SK-N-MC (cell line): ENCODE measurements at regions not wholly inside any gene's neighbourhood (a gene's known extent, or its start where the extent isn't known, plus 50 kb on each side); places are given as distances from the start of the nearest gene placed in this dataset.

Experiments
- DNase-seq: peaks from one replicate; pipeline ENCODE4 v3.0.0-alpha.2; 2011; ENCODE audit warnings: low read depth, low spot score
- H3K27ac ChIP-seq: fragments of 200-600 bp; sonication (generic); 2 replicates; pipeline ENCODE4 v1.5.1; 2016; ENCODE audit warnings: mixed run types
- H3K36me3 ChIP-seq: fragments of 200-600 bp; sonication (generic); 2 replicates; pipeline ENCODE4 v1.6.1; 2017; ENCODE audit warnings: antibody characterized with exemption, low read length, mixed read lengths; ENCODE audit not compliant: insufficient read depth
- H3K4me3 ChIP-seq: fragments of 200-600 bp; sonication (generic); 2 replicates; pipeline ENCODE4 v1.5.1; 2016
- H3K9ac ChIP-seq: fragments of 200-600 bp; sonication (generic); 2 replicates; pipeline ENCODE4 v1.8.0; 2017; ENCODE audit warnings: mixed run types, mixed read lengths; ENCODE audit not compliant: insufficient read length
- H3K9me3 ChIP-seq: fragments of 200-600 bp; sonication (generic); 2 replicates; pipeline ENCODE4 v1.6.1; 2017; ENCODE audit warnings: low read depth, mild to moderate bottlenecking, antibody characterized with exemption, low read length, moderate library complexity, mixed read lengths
- EZH2 ChIP-seq: fragments of 200-600 bp; sonication (generic); IDR thresholded peaks from one replicate; pipeline ENCODE4 v1.6.1; 2017; ENCODE audit warnings: antibody characterized with exemption
- FOXP2 ChIP-seq: optimal IDR thresholded peaks from 2 replicates; pipeline ENCODE3; 2011; ENCODE audit warnings: mild to moderate bottlenecking, moderate library complexity; ENCODE audit not compliant: insufficient read depth; ENCODE audit errors: extremely low read length, control extremely low read depth
- POLR2AphosphoS5 ChIP-seq: IDR thresholded peaks from 2 replicates; pipeline ENCODE4 v1.6.1; 2012; ENCODE audit warnings: mild to moderate bottlenecking, low read depth, low read length, borderline replicate concordance

GRCh38 chr11:70528046-70528793 is 129.9 kb downstream of the CTTN start:
- no peak for TF ChIP-seq POLR2AphosphoS5
- no peak for TF ChIP-seq EZH2
- TF ChIP-seq FOXP2: no peak
- no peak for DNase-seq
- no peaks in the 10 kb centered on the region for H3K9me3 ChIP-seq

GRCh38 chr11:70528794-70529580 is 130.7 kb downstream of the CTTN start:
- no peak for DNase-seq
- H3K36me3 ChIP-seq: no peaks in the 10 kb centered on the region
- H3K4me3 ChIP-seq: no peak overlapping the region
- H3K9ac ChIP-seq: no peak overlapping the region
- TF ChIP-seq EZH2 (no peak), FOXP2 (no peak)
- no peak overlapping the region for H3K27ac ChIP-seq
- H3K9me3 ChIP-seq: no peaks in the 10 kb centered on the region

More at GRCh38 chr11:70528046-70528793, 129.9 kb downstream of the CTTN start:
- Histone ChIP-seq H3K9ac (no peak overlapping the region), H3K36me3 (no peaks in the 10 kb centered on the region), H3K4me3 (no peak overlapping the region), H3K27ac (no peak overlapping the region)

DNA sequence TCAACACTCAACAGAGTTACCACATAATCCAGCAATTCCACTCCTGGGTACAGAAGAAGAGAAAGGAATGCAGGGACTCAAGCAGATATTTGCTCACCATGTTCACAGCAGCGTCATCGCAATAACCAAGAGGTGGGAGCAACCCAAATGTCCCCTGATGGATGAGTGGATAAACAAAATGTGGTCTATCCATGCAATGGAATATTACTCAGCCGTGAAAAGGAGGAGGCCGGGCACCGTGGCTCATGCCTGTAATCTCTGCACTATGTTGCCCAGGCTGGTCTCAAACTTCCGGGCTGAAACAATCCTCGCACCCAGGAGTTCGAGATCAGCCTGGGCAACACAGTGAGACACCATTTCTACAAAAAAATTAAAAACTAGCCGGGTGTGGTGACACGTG is 131.7 kb downstream of the CTTN start:
- H3K9ac ChIP-seq: no peak overlapping the region
- no peaks in the 10 kb centered on the region for H3K9me3 ChIP-seq
- H3K27ac ChIP-seq: no peak overlapping the region
- no peak overlapping the region for H3K4me3 ChIP-seq
- no peaks in the 10 kb centered on the region for H3K36me3 ChIP-seq
- TF ChIP-seq EZH2 (no peak), POLR2AphosphoS5 (no peak), FOXP2 (no peak)
- no peak for DNase-seq

DNA sequence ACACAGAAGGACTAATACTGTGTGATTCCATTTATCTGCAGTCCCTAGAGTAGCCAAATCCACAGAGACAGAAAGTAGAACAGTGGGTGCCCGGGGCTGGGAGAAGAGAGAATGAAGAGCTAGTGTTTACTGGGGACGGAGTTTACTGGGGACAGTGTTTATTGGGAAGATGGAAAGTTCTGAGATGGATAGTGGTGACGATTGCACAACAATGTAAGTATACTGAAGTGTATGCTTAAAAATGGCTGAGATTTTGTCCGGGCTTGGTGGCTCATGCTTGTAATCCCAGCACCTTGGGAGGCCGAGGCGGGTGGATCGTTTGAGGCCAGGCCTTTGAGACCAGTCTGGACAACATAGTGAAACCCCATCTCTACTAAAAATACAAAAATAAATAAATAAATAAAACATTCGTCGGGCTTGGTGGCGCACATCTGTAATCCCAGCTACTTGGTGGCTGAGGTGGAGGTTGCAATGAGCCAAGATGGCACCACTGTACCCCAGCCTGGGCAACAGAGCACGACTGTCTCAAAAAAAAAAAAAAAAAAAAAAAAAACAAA is 132.4 kb downstream of the CTTN start:
- TF ChIP-seq FOXP2 (no peak), EZH2 (no peak), POLR2AphosphoS5 (no peak)
- Histone ChIP-seq H3K9ac (no peak overlapping the region), H3K9me3 (no peaks in the 10 kb centered on the region), H3K4me3 (no peak overlapping the region), H3K27ac (no peak overlapping the region), H3K36me3 (no peaks in the 10 kb centered on the region)
- no peak for DNase-seq

- no peak for DNase-seq
- Histone ChIP-seq H3K9me3 (no peaks in the 10 kb centered on the region), H3K4me3 (no peak overlapping the region), H3K36me3 (no peaks in the 10 kb centered on the region), H3K9ac (no peak overlapping the region), H3K27ac (no peak overlapping the region)
- no peak for TF ChIP-seq EZH2
- no peak for TF ChIP-seq FOXP2
- TF ChIP-seq POLR2AphosphoS5: no peak
These were observed 133.1 kb downstream of the CTTN start for GRCh38 chr11:70531281-70532065.

GRCh38 chr11:70532066-70532440 is 133.7 kb downstream of the CTTN start:
- no peaks in the 10 kb centered on the region for H3K9me3 ChIP-seq
- no peak overlapping the region for H3K4me3 ChIP-seq
- no peak overlapping the region for H3K9ac ChIP-seq
- no peaks in the 10 kb centered on the region for H3K36me3 ChIP-seq
- DNase-seq: no peak
- H3K27ac ChIP-seq: no peak overlapping the region
- TF ChIP-seq POLR2AphosphoS5: no peak

GRCh38 chr11:70532731-70533130 is 134.4 kb downstream of the CTTN start:
- Histone ChIP-seq H3K9me3 (no peaks in the 10 kb centered on the region), H3K36me3 (no peaks in the 10 kb centered on the region), H3K4me3 (no peak overlapping the region), H3K9ac (no peak overlapping the region), H3K27ac (no peak overlapping the region)
- DNase-seq: no peak
- TF ChIP-seq FOXP2: no peak
- TF ChIP-seq EZH2: no peak

- no peaks in the 10 kb centered on the region for H3K36me3 ChIP-seq
- no peak overlapping the region for H3K4me3 ChIP-seq
- H3K9me3 ChIP-seq: no peaks in the 10 kb centered on the region
- no peak overlapping the region for H3K9ac ChIP-seq
- DNase-seq: no peak
- no peak overlapping the region for H3K27ac ChIP-seq
- no peak for TF ChIP-seq POLR2AphosphoS5
- no peak for TF ChIP-seq FOXP2
- no peak for TF ChIP-seq EZH2
These were observed 137.1 kb downstream of the CTTN start for GRCh38 chr11:70535191-70535971.
